HK-2 (cell line): ENCODE measurements at regions not wholly inside any gene's neighbourhood (a gene's known extent, or its start where the extent isn't known, plus 50 kb on each side); places are given as distances from the start of the nearest gene placed in this dataset.
A peak's percentile ranks its signal among the peaks of the same experiment; 100 is the strongest.

ENCODE experiments used
- DNase-seq: peaks from one replicate; pipeline ENCODE4 v3.0.0-alpha.2; 2018; ENCODE audit not compliant: unreplicated experiment

DNA sequence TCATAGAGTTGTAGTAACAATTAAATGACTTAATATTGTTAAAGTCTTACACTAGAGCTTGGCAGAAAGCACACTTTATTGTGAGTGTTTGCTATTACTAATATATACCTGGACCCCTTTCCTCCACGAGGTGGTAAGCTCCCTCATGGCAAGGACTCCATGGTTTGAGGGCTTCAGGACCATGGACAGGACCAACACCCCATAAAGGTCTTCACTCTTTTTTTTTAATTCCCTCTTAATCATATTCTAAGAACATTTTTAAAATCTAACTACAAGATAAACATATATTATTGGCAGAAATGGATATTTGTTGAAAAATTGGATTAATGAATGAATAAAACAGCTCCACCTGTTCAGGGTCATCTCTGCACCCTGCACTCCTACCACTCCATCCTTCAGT lies 154.5 kb downstream of the CBLN1 start:
- no peak for DNase-seq

DNA sequence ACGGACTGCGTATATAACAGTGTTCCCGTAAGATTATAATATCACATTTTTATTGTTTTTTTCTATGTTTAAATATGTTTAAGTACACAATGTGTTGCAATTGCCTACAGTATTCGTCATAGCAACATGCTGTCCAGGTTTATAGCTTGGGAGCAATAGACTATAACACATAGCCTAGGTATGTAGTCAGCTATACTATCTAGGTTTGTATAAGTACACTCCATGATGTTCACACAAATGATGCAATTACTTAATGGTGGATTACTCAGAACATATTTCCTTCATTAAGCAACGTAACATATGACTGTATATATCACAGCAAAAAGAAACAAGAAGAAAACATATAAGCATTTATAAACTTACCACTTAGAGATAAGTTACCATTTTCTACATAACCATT lies 160.0 kb downstream of the CBLN1 start:
- no peak for DNase-seq

DNA sequence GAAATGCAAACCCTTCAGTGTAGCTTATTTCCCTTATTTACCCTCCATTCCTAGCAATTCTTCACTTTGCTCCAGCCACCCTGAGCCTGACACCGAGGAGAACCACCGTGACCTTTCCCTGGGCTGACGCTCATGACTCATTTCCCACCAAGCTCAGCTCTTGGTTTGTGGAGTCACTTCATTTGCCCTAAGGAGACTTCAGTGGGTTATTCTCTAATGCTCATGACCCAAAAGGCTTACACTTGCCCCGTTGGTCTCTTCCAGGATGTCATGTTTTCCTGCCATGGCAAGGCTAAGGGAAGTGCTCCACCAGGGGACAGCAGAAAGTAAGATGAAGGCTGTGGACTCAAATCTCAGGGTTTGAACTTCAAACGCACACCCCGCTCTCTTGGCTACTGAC lies 161.0 kb downstream of the CBLN1 start:
- no peak for DNase-seq

DNA sequence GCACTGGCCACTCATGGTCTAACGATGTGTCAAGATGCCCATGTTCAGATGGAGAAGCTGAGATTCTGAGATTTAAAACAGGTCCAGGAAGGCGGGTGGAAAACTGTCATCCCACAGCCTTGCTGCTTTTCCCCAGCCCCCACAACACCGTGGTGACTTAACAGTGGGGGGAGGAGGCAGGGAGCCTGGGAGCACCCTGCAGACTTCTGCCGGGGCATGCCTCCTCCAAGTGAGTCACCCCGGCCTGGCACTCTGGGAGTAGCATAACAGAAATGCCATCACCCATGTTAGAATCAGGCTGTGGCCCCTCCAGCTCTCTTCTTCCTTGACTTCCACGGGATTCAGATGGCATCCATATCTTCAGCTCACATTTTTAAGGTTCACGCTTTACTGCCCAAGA lies 164.8 kb downstream of the CBLN1 start:
- peak; percentile 1 for DNase-seq

DNA sequence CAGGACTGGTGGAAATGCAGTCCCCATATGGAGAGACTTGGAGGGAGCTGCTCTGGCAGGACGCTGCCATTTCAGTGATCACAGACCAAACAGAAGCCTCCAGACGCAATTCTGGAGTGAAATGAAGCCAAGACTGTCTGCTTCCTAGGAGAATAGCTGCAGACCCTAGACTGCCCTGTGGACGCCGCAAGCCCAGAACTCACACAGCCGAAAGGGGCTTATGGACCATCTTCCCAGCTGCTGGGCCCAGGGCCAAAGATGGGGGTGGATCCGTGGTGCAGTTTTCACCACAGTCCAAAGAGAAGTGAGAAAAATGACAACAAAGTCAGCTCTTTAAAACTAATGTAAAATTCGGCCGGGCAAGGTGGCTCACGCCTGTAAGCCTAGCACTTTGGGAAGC lies 165.7 kb downstream of the CBLN1 start:
- no peak for DNase-seq

DNA sequence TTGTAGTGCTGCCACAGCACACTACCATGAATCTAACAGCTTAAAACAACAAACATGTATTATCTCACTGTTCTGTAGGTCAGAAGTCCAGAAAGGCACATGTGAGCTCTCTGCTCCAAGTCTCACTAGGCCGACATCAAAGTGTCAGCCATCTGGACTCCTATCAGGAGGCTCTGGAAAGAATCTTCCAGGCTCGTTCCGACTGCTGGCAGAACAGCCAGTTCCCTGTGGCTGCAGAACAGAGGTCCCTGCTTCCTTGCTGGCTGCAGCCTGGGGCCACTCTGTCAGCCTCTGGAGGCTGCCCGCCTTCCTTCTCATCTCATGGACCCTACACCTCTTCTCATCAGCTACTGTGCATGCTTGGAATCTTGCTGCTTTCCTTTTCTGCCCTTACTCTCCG lies 168.9 kb downstream of the CBLN1 start:
- DNase-seq = no peak

DNA sequence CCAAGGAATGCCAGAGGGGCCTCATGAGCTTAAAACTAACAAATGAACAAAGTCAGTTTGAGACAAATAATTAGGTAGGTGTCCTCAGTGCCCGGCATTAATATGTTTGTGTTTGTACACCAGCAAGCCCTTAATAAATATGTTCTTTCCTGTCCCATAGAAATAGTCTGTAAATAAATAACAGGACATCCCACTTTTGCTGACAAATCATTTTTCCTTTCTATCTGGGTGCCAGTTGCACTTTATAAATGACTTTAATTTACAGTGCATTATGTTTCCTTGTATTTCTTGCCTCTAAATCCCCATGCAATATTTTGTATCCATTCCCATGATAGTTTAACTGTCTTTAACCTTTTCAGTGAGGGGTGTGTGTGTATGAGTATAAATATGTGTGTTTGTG lies 170.3 kb downstream of the CBLN1 start:
- no peak for DNase-seq

DNA sequence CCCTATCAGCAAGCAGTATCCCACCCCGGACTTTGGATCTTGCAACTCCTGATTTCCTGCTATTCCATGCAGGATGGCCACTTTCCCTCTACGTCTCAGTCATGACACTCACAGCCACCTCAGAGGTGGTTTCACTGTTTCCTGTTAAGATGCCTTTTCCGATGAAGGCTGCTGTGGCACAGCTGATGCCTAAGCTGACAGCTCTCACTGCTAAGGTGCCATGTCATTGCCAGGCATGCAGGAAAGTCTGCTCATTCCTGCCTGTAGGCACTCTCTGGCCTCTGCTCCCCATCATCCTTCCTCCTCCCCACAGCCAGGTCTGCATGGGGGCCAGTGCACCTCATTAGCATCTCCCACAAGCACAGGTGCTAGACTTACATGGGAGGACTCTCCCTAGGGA lies 173.0 kb downstream of the CBLN1 start:
- DNase-seq = no peak

DNA sequence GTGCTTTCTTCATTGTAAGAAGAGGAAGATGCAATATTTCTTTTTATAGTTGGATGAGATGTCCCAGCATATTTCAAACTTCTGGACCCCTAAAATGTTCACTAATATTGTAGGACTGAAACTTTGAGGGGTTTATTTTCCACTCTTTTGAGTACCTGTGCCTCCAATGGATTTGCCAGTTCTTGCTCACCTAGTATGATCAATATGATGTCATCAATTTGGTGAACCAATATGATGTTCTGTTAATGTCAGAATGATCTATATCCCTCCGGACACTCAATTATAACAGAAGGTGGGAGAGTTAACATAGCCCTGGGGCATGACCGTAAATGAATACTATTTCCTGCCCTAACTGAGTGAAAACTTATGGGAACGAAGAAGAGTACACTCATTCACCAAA lies 178.3 kb downstream of the CBLN1 start:
- no peak for DNase-seq

DNA sequence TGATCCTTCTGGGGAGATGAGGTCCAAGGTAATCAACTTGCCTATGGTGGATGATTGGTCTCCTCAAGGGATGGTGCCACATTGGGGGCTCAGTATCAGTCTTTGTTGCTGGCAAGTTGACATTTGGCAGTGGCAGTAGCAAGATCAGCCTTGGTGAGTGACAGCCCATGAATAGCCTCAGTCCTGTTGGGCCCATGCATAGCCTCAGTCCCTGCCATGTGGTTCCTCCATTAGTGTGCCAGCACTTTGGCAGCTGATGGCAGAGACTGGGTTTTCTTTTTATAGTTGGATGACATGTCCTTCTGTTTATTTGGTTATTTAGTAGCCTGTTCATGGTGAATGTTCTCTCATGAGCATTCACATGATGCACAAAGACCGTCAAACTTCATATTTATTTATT lies 179.6 kb downstream of the CBLN1 start:
- no peak for DNase-seq

DNA sequence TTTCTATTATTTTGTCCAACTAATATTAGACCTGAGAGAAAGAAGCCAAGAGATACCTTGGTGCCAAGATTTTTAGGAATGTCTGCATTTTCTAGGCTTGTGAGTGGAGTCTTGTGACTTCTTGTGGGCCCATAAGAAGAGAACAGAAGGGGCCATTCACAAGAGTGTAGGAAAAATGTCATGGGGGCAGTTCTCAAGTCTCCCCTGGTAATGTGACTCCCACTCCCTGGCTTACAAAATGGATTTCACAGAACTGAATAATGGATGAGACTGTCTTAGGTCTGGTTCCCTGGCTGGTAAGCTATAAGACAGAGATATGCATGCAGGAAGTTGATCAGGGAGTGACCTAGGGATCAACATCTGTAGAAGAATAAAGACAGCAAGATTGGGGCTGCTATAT lies 181.3 kb downstream of the CBLN1 start:
- no peak for DNase-seq

DNA sequence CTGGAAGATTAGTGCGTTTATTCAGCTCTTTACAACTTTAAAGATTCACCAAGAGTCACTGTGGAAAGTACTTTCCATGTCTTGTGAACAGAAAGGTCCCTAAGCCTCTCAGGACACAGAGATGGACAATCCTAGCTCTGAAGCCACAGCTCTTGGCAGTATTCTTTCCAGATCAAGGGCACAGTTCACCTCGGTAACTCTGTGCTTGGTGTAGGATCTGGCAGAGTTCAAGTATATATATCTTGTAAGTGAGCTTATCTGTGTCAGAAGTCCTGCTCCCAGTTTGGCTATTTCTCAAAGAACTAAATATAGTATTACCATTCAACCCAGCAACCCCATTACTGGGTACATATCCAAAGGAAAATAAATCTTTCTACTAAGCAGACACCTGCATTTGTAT lies 183.7 kb downstream of the CBLN1 start:
- no peak for DNase-seq

DNA sequence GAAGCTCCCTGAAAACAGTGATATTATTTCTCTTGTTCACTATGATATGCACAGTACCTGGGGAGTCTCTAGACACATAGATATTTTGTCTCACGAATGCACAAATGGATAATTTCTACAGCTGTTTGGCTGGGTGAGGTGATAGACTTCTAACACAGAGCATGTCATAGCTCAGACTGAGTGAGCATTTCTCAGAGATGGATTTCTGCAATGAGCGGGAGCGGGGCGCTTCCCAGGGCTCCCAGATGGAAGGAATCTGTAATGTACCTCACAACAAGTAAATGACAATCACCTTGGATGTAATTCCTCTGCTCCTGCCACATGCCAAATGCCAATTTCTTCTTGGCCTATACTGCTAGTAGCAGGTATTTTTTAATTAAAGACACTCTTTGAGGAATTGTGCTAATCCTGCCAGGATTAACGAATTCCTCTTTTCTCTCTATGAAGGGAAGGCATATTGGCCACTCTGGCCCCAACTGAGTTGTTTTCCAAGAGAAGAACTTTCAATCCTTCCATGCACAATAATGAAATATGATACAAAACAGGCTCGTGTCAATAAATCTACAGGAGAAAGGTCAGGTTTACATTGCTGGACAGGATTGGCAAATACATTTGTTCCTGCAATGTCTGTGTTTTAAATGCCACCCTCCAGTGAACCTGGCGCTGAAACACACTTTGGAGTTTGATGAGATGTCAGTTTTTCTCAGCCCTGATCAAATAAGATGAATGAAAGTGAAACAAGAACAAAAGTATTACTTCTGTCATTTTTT lies 185.3 kb downstream of the CBLN1 start:
- DNase-seq = no peak

DNA sequence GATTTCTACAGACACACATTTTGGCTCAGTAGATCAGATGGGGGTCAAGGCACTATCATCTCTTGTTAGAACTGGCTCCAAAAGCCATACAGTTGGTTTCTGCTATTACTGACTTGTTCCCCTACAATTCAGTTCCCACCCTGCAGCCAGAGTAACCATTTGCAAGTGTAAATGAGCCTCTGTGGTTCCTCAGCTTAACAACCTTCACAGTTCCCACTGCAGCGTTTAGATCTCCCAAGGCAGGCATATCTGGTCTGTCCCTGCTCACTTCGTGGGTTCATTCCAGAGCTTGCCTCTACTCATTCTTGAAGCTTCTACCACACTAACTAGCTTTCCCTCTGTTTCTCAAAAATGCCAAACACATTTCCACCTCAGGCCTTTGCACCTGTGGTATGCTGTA lies 186.1 kb downstream of the CBLN1 start:
- DNase-seq = no peak

DNA sequence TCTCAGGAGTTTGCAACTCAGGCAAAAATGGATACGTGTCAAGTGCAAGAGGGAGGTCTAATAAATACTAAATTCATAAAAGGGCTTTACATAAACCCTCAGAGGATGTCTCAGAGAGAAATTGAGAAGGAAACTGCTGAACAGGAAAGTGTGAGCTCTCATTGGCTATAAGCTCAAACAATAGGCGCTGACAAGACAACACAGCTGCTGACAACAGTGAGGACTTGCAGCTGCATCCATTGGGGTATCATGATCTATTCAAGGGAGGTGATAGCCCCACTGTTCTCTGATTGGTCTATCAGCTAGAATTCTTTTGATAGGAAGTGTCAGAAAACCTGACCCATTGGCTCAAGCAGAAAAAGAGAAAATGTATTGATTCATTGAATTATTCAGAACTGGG lies 187.2 kb downstream of the CBLN1 start:
- no peak for DNase-seq

DNA sequence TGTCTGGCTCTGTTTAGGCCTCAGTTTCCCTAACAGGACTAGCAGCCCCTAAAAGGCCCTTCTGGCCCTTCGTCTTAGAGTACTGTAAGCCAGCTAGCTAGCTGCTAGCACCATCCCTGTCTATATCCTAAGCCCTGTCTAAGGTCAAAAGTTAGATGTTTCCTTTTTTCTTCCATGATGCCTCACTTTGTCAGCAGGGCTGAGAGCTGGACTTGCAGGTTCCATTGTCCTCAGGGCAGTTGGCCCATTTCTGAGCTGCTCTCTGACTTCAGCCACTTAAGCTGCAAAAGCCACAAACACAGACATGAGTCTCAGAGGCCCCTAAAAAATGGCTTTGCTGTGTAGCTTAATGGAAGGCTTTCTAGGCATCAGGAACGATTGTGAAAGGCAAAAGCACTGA lies 187.7 kb downstream of the CBLN1 start:
- no peak for DNase-seq

DNA sequence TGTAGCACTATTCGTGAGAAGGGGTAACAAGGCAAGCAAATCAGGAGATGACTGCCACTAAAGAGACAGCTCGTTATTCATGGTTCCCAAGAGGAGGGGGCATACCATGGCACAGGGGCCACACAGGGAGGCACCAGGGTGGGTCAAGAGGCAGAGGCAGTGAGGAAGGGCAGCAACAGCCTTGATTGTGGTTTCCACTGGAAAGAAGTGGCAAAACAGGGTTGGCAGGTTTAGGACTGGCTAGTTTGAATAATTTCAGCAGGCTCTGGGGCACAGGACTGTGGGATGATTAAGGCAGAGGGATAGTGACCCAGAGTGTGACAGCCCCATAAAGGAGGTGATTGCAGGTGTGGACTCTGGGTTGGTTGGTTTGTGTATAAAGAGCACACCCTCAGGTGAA lies 188.9 kb downstream of the CBLN1 start:
- DNase-seq = no peak

DNA sequence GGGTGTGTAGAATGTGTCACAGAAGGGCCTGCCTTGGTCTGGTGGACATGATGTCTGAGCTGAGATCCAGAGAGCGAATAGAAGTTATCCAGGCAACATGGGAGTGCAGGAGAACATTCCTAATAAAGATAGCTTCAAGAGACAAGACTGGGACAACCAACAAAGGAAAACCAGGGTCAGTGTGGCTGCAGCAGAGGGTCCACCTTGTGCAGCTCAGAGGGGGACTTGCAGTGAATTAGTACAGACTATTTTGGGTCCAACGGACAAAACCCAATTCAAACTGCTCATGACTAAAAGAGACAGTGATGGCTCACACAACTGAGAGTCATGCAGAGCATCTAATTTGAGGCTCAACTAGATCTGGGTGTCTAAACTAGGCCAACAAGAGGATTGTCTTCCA lies 192.1 kb downstream of the CBLN1 start:
- no peak for DNase-seq

DNA sequence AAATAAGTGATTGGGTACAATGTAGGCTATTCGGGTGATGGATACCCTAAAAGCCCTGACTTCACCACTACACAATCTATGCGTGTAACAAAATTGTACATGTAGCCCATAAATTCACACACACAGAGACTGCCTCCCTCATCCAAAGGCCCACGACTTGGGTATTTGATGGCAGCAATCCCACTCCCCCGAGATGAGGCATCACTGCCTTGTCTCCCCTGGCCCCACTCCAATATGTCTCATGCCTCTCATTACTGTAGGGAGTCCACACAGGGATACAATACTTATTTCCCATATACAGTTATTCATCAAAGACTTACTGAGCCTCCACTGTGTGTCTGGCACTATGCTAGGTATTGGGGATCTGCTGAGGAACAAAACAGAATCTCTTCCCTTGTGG lies 192.6 kb downstream of the CBLN1 start:
- DNase-seq = no peak

DNA sequence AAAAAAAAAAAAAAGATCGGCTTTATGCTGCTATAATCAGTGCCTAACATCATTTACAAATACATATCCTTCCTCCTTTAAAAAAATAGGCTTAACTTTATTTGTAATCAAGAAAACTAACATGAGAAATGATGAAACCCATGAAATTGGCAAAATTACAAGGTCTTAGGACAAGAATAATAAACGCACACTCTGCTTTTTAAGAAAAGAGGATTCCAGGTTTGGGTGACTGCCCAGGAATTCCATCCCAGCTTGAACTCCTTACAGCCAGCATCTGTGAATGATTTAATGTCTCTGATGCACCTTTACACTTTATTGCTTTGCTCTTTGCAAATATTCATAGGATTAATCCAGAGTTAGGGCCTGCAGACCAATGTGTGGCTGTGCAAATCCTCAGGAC lies 196.0 kb downstream of the CBLN1 start:
- DNase-seq = no peak

DNA sequence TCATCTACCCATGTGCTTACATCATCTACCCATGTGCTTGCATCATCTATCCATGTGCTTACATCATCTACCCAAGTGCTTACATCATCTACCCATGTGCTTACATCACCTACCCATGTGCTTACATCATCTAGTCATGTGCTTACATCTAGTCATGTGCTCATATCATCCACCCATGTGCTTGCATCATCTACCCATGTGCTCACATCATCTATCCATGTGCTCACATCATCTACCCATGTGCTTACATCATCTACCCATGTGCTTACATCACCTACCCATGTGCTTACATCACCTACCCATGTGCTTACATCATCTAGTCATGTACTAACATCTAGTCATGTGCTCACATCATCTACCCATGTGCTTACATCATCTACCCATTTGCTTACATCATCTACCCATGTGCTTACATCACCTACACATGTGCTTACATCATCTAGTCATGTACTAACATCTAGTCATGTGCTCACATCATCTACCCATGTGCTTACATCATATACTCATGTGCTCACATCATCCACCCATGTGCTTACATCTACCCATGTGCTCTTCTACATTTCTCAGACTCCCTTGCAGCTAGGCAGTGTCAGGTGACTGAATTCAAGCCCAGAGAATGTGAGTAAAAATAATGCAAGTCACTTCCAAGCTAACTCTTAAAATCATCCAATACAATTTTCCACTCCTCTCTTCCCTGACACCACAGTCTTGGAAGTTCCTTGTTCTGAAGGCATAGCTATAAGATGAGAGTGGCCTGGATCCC lies 196.8 kb downstream of the CBLN1 start:
- no peak for DNase-seq

DNA sequence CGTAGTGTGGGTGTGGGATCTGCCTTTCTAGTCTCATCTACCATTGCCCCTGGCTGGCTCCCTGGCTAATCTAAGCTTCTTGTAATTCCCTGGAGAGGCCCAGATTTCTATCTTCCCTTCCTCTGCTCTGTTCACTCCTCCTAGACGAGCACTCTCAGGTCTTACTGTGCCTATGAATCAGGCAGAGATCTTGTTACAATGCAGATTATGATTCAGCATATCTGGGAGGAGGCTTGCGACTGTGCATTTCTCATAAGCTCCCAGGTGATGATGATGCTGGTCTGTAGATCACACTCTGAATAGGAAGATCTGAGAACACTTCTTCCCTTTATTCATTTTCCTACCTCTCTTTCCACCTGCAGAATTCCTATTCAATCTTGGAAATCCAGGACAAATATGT lies 200.1 kb downstream of the CBLN1 start:
- no peak for DNase-seq

DNA sequence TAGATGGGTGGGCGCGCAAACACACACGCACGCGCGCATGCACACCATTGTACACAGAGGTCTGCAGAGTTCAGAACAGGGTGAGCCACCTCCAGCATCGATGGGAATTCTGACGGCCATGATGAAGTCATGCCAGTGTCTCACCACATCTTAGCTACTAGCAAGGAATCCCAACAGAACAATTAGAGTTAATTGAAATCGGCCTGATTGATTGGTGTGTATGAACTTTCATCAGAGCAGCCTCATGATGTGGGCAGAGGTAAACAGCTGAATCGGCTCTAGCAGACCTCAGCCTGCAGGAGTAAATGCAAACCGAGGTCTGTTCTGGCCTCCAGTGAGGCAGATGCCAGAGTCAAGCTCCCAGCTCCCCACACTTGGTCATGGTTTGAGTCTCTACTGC lies 200.6 kb downstream of the CBLN1 start:
- no peak for DNase-seq

DNA sequence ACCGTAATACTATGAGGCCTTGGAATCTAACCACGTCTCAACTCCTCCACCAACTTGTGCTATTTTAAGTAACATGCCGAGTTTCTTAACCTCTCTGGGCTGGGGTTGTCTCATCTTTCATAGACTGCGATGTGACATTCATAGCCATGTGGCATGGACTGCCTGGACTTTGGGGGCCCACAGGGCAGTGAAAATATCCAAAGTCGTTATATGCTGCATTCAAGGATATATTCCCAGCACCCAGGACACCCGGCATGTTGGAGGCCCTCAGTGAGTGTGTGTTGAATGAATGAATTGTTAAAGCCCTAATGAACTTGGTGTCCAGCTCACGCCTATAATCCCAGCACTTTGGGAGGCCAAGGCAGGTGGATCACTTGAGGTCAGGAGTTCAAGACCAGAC lies 203.1 kb downstream of the CBLN1 start:
- no peak for DNase-seq
